OCI-LY7 (cell line): ENCODE measurements at regions not wholly inside any gene's neighbourhood (a gene's known extent, or its start where the extent isn't known, plus 50 kb on each side); places are given as distances from the start of the nearest gene placed in this dataset.

Source experiments
- BruUV-seq: library from RNA; stranded (reverse); fragments of 400-500 nt; replicated peaks from 2 replicates; lab custom pipeline; 2021; lab: Mats Ljungman, UMichigan
- CTCF ChIA-PET: fragments of 300-600 bp; sonication (Branson Sonifier 250); formaldehyde crosslinking; loops from one replicate; lab custom pipeline; 2022; ENCODE audit warnings: antibody characterized with exemption; ENCODE audit not compliant: unreplicated experiment; lab: Charles Lee
- POLR2A ChIA-PET: fragments of 300-600 bp; sonication (Branson Sonifier 250); formaldehyde crosslinking; loops from one replicate; lab custom pipeline; 2022; ENCODE audit warnings: antibody characterized with exemption; lab: Charles Lee
- DNase-seq: peaks from one replicate; pipeline ENCODE4 v3.0.0-alpha.2; 2015; ENCODE audit warnings: low spot score
- H2AFZ ChIP-seq: fragments of 200-600 bp; sonication (generic), shearing (Covaris generic); 2 replicates; pipeline ENCODE4 v1.6.1; 2014; ENCODE audit warnings: mild to moderate bottlenecking, antibody characterized with exemption, low read length, moderate library complexity
- H3K27ac ChIP-seq: fragments of 200-600 bp; sonication (generic); 2 replicates; pipeline ENCODE4 v1.5.1; 2014; ENCODE audit warnings: mixed run types, low read depth, mild to moderate bottlenecking, moderate library complexity, low read length, inconsistent platforms; ENCODE audit not compliant: poor library complexity, severe bottlenecking
- H3K36me3 ChIP-seq: fragments of 200-600 bp; sonication (generic); 2 replicates; pipeline ENCODE4 v1.6.1; 2014; ENCODE audit warnings: mild to moderate bottlenecking, antibody characterized with exemption, low read length, moderate library complexity, mixed read lengths; ENCODE audit not compliant: insufficient read depth
- H3K4me1 ChIP-seq: fragments of 200-600 bp; sonication (generic); 2 replicates; pipeline ENCODE4 v1.5.1; 2014; ENCODE audit warnings: mild to moderate bottlenecking, low read length; ENCODE audit not compliant: insufficient read depth, poor library complexity, severe bottlenecking
- H3K4me2 ChIP-seq: fragments of 200-600 bp; sonication (generic); 2 replicates; pipeline ENCODE4 v1.6.1; 2014; ENCODE audit warnings: mild to moderate bottlenecking, low read length
- H3K4me3 ChIP-seq: fragments of 200-600 bp; sonication (generic); 2 replicates; pipeline ENCODE4 v1.5.1; 2014; ENCODE audit warnings: mild to moderate bottlenecking, low read depth, low read length; ENCODE audit not compliant: poor library complexity, severe bottlenecking
- H3K79me2 ChIP-seq: fragments of 200-600 bp; sonication (generic); 2 replicates; pipeline ENCODE4 v1.6.1; 2016; ENCODE audit warnings: low read depth, mild to moderate bottlenecking, low read length, moderate library complexity, mixed read lengths; ENCODE audit not compliant: insufficient read depth
- H3K9me2 ChIP-seq: fragments of 200-600 bp; sonication (generic); 2 replicates; pipeline ENCODE4 v1.6.1; 2016; ENCODE audit warnings: mild to moderate bottlenecking, low read length, mixed read lengths; ENCODE audit not compliant: insufficient read depth
- H3K9me3 ChIP-seq: fragments of 200-600 bp; sonication (generic); 2 replicates; pipeline ENCODE4 v1.6.1; 2014; ENCODE audit warnings: mild to moderate bottlenecking, mixed run types, low read length, mixed read lengths
- H4K20me1 ChIP-seq: fragments of 200-600 bp; sonication (generic); 2 replicates; pipeline ENCODE4 v1.6.1; 2014; ENCODE audit warnings: mild to moderate bottlenecking, antibody characterized with exemption, low read length, moderate library complexity, mixed read lengths; ENCODE audit not compliant: insufficient read depth
- EZH2phosphoT487 ChIP-seq: fragments of 200-600 bp; sonication (generic); IDR thresholded peaks from 2 replicates; pipeline ENCODE4 v1.6.1; 2018; ENCODE audit warnings: low read depth, borderline replicate concordance, mild to moderate bottlenecking, mixed run types, antibody characterized with exemption, low read length, moderate library complexity, mixed read lengths
- intact Hi-C: fragments of 100-400 bp; cut with micrococcal nuclease; formaldehyde crosslinking; loops from one replicate; pipeline ENCODE4 v1.10.0; 2022; ENCODE audit not compliant: unreplicated experiment
- TF ChIP-seq, protein P1 (sequence below): fragments of 200-600 bp; sonication (generic); conservative IDR thresholded peaks from 2 replicates; pipeline ENCODE4 v1.5.1; 2014; ENCODE audit warnings: mild to moderate bottlenecking, antibody characterized with exemption, low read length, moderate library complexity, mixed read lengths

DNA sequence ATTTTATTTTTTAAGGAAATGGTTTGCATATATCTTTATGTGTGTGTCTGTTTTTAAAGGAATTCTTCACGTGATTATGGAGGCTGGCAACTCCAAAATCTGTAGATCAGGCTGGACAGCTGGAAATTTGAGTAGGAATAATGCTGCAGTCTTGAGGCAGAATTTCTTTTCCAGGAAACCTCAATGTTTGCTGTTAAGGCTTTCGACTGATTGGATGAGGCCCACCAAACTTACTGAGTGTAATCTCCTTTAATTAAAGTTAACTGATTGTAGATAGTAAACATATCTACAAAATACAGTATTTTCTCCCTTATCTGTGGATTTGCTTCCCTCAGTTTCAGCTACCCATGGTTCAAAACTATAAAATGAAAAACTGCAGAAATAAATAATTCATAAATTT lies 883.1 kb downstream of the TTLL7 start:
- ChIA-PET CTCF (no interaction called here), POLR2A (interaction anchor here (0.6 kb wide), 1 partner anchor 642 kb away, joined by 3 read pairs; no protein-coding TSS in a partner anchor)
- Histone ChIP-seq H4K20me1 (no peaks in the 10 kb centered on the region), H3K4me1 (no peaks in the 10 kb centered on the region), H3K27ac (no peak overlapping the region), H3K79me2 (no peaks in the 10 kb centered on the region), H3K9me3 (no peaks in the 10 kb centered on the region), H3K4me3 (no peak overlapping the region), H3K36me3 (no peaks in the 10 kb centered on the region), H2AFZ (no peak overlapping the region), H3K4me2 (no peak overlapping the region), H3K9me2 (no peaks in the 10 kb centered on the region)
- no TSS peak for BruUV-seq
- no peak for DNase-seq
- intact Hi-C loops = no loop called here
- no peak for TF ChIP-seq EZH2phosphoT487
- TF ChIP-seq, protein P1, sequence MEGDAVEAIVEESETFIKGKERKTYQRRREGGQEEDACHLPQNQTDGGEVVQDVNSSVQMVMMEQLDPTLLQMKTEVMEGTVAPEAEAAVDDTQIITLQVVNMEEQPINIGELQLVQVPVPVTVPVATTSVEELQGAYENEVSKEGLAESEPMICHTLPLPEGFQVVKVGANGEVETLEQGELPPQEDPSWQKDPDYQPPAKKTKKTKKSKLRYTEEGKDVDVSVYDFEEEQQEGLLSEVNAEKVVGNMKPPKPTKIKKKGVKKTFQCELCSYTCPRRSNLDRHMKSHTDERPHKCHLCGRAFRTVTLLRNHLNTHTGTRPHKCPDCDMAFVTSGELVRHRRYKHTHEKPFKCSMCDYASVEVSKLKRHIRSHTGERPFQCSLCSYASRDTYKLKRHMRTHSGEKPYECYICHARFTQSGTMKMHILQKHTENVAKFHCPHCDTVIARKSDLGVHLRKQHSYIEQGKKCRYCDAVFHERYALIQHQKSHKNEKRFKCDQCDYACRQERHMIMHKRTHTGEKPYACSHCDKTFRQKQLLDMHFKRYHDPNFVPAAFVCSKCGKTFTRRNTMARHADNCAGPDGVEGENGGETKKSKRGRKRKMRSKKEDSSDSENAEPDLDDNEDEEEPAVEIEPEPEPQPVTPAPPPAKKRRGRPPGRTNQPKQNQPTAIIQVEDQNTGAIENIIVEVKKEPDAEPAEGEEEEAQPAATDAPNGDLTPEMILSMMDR = no peak

DNA sequence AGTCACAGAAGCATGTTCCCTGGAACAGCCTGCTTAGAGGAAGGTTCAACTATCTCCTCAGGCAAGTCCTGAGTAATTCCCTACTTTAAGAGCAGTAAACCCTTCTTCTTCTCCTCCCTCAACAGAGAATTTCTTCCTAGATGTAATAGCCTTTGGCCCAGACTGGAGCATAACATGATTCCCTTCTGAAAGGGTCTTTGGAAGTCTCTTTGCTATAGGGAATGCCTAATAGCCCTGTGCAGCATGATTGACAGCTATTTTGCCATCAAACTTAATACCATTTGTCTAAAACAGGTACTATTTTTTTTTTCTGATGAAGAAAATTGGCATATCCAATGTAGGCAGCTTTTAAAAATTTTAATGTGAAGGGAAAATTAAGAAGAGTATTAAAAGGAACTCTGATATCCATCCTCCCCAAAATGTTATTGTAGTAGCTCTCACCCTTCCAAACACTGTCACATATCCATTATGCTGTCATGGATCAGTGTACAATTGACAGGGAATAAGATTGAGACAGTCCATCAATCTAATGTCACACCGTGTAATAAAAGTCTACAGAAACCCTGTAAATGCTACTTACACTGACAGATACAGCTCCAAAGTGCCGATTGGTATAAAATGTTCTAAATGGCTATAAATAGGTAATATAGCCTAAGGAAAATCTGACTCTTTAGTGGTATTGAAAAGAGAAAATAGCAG lies 884.6 kb downstream of the TTLL7 start:
- H3K36me3 ChIP-seq = no peaks in the 10 kb centered on the region
- no peak overlapping the region for H3K4me3 ChIP-seq
- DNase-seq = no peak
- intact Hi-C loops = no loop called here
- H3K9me2 ChIP-seq = no peaks in the 10 kb centered on the region
- no peaks in the 10 kb centered on the region for H3K9me3 ChIP-seq
- CTCF ChIA-PET = no interaction called here
- H2AFZ ChIP-seq = no peak overlapping the region
- H3K4me1 ChIP-seq = no peaks in the 10 kb centered on the region
- H3K27ac ChIP-seq = no peak overlapping the region
- TF ChIP-seq, protein P1 = no peak
- TF ChIP-seq EZH2phosphoT487 = no peak
- BruUV-seq = no TSS peak
- POLR2A ChIA-PET = interaction anchor here (0.6 kb wide), 1 partner anchor 374 kb away, joined by 3 read pairs; no protein-coding TSS in a partner anchor
- H3K79me2 ChIP-seq = no peaks in the 10 kb centered on the region
- no peak overlapping the region for H3K4me2 ChIP-seq
- no peaks in the 10 kb centered on the region for H4K20me1 ChIP-seq

DNA sequence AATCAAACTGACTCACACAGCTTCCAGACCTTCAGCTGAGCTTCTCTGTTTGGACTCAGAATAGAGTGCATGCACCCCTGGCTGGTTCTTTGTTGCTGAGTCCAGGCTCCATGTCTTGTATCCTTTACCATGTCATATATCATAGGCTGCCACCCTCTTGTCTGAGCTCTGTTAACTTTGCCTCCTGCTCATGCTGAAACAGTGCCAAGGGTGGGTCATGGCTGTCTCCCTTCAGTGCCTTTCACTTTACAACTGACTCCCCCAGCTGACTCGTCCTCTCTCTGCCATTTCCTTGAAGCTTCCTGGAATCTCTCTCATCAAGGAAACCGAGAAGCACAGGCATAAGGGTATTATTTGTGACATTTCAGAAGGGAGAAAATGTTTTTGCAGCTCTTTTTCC lies 885.3 kb downstream of the TTLL7 start:
- TF ChIP-seq, protein P1 = no peak
- TF ChIP-seq EZH2phosphoT487 = no peak
- Histone ChIP-seq H4K20me1 (no peaks in the 10 kb centered on the region), H3K4me2 (no peak overlapping the region), H2AFZ (no peak overlapping the region), H3K4me3 (no peak overlapping the region), H3K9me3 (no peaks in the 10 kb centered on the region), H3K79me2 (no peaks in the 10 kb centered on the region), H3K9me2 (no peaks in the 10 kb centered on the region), H3K36me3 (no peaks in the 10 kb centered on the region), H3K4me1 (no peaks in the 10 kb centered on the region), H3K27ac (no peak overlapping the region)
- intact Hi-C loops = no loop called here
- no TSS peak for BruUV-seq
- DNase-seq = no peak
- POLR2A ChIA-PET = interaction anchor here (0.6 kb wide), 1 partner anchor 65 kb away, joined by 3 read pairs; no protein-coding TSS in a partner anchor
- CTCF ChIA-PET = no interaction called here
